Activated naive CD8-positive, alpha-beta T cell (primary cell): ENCODE measurements at regions not wholly inside any gene's neighbourhood (a gene's known extent, or its start where the extent isn't known, plus 50 kb on each side); places are given as distances from the start of the nearest gene placed in this dataset.

Source experiments
- H3K27ac Mint-ChIP-seq: one replicate; pipeline ENCODE4 v1.8.0; 2021; ENCODE audit warnings: mixed read lengths
- H3K27me3 Mint-ChIP-seq: one replicate; pipeline ENCODE4 v1.8.0; 2021; ENCODE audit warnings: mixed read lengths
- H3K36me3 Mint-ChIP-seq: one replicate; pipeline ENCODE4 v1.8.0; 2021; ENCODE audit warnings: mixed read lengths
- H3K4me1 Mint-ChIP-seq: one replicate; pipeline ENCODE4 v1.8.0; 2021; ENCODE audit warnings: low read depth, mixed read lengths
- H3K4me3 Mint-ChIP-seq: one replicate; pipeline ENCODE4 v1.8.0; 2021; ENCODE audit warnings: mild to moderate bottlenecking, mixed read lengths
- H3K9me3 Mint-ChIP-seq: one replicate; pipeline ENCODE4 v1.8.0; 2021; ENCODE audit warnings: low read depth, mixed read lengths

GRCh38 chr15:69815793-69816192 lies 281.9 kb downstream of the TLE3 start:
- Mint-ChIP-seq H3K36me3 (no peaks in the 10 kb centered on the region), H3K27ac (no peak overlapping the region), H3K27me3 (peaks cover 2% of the 10 kb centered on the region), H3K4me1 (peaks cover 14% of the 10 kb centered on the region), H3K4me3 (no peak overlapping the region), H3K9me3 (no peaks in the 10 kb centered on the region)

GRCh38 chr15:69816522-69816921 lies 281.2 kb downstream of the TLE3 start:
- Mint-ChIP-seq H3K36me3 (no peaks in the 10 kb centered on the region), H3K4me1 (peaks cover 14% of the 10 kb centered on the region), H3K27ac (no peak overlapping the region), H3K9me3 (no peaks in the 10 kb centered on the region), H3K4me3 (no peak overlapping the region), H3K27me3 (peaks cover 2% of the 10 kb centered on the region)

DNA sequence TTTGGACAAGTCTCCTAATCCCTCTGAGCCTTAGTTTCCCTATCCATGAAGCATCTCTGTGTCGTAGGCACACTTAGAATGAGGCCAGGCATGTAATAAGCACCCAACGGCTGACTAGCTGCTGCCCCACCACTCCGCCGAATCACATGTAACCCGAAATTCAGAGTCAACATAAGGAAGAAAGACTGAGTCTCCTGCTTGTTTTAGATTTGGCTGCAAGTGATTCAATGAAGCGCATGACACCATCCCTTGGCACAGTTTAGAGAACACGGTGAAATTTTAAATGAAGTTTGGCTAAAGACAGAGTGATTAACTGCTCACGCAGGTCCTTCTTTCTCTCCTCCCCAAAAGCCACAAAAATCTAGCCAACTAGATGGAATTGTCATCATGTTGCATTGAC lies 279.2 kb downstream of the TLE3 start:
- Mint-ChIP-seq H3K9me3 (no peaks in the 10 kb centered on the region), H3K36me3 (no peaks in the 10 kb centered on the region), H3K4me1 (peaks cover 14% of the 10 kb centered on the region), H3K27ac (no peak overlapping the region), H3K4me3 (no peak overlapping the region), H3K27me3 (peaks cover 2% of the 10 kb centered on the region)

GRCh38 chr15:69819371-69819770 lies 278.3 kb downstream of the TLE3 start:
- H3K9me3 Mint-ChIP-seq: no peaks in the 10 kb centered on the region
- H3K27me3 Mint-ChIP-seq: peaks cover 2% of the 10 kb centered on the region
- H3K4me3 Mint-ChIP-seq: no peak overlapping the region
- no peaks in the 10 kb centered on the region for H3K36me3 Mint-ChIP-seq
- no peak overlapping the region for H3K27ac Mint-ChIP-seq
- H3K4me1 Mint-ChIP-seq: peaks cover 14% of the 10 kb centered on the region

DNA sequence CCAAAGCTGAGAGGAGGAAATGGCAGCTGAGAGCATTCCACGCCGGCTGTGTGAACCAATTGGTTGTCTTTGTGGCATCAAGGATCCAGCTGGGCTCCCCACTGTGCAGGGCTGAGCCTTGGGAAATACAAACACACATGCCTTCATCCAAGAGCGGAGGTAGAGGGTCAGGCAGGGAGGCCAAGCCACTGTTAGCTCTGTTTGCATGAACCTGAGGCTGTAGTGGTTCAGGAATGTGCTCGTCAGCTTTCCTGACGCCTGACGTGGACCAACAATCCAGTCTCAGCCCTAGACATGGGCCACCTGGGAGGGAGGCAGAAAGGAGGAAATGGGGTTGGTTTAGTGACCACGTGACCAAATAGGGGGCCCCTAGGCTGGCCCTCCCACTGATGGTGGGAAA lies 276.9 kb downstream of the TLE3 start:
- Mint-ChIP-seq H3K36me3 (no peaks in the 10 kb centered on the region), H3K9me3 (no peaks in the 10 kb centered on the region), H3K4me1 (peaks cover 11% of the 10 kb centered on the region), H3K4me3 (no peak overlapping the region), H3K27ac (no peak overlapping the region), H3K27me3 (peaks cover 2% of the 10 kb centered on the region)

- Mint-ChIP-seq H3K36me3 (no peaks in the 10 kb centered on the region), H3K27ac (no peak overlapping the region), H3K4me1 (no peaks in the 10 kb centered on the region), H3K9me3 (no peaks in the 10 kb centered on the region), H3K4me3 (no peak overlapping the region), H3K27me3 (peaks cover 5% of the 10 kb centered on the region)
Measured at GRCh38 chr15:69823223-69823907, 274.4 kb downstream of the TLE3 start.

- Mint-ChIP-seq H3K36me3 (no peaks in the 10 kb centered on the region), H3K4me1 (no peaks in the 10 kb centered on the region), H3K27ac (no peak overlapping the region), H3K9me3 (no peaks in the 10 kb centered on the region), H3K4me3 (no peak overlapping the region), H3K27me3 (peaks cover 2% of the 10 kb centered on the region)
Measured at GRCh38 chr15:69824075-69824876, 273.4 kb downstream of the TLE3 start.

DNA sequence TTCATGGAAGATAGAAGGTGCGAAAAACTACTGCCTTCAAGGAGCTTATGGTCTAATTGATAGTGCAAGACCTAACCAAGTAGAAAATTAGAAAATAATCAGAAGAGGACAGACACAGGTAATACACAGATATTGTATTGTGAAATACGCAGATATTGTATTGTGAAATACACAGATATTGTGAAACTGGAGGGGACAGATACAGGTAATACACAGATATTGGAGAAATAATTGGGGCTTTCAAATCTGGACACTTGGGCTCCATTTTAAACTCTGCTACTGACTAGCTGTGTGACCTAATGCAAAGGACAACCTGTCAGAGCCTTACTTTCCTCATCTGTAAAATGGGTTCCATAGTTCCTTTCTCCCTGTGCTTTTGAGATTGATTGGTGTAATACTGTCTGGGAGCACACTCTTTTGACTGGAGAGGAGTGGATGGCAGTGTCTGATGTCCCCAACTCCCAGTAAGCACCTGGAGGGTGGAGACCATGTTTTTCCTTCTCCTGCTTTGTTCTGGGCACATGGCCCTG lies 272.8 kb downstream of the TLE3 start:
- Mint-ChIP-seq H3K4me3 (no peak overlapping the region), H3K9me3 (no peaks in the 10 kb centered on the region), H3K4me1 (no peaks in the 10 kb centered on the region), H3K36me3 (no peaks in the 10 kb centered on the region), H3K27ac (no peak overlapping the region), H3K27me3 (peaks cover 2% of the 10 kb centered on the region)

DNA sequence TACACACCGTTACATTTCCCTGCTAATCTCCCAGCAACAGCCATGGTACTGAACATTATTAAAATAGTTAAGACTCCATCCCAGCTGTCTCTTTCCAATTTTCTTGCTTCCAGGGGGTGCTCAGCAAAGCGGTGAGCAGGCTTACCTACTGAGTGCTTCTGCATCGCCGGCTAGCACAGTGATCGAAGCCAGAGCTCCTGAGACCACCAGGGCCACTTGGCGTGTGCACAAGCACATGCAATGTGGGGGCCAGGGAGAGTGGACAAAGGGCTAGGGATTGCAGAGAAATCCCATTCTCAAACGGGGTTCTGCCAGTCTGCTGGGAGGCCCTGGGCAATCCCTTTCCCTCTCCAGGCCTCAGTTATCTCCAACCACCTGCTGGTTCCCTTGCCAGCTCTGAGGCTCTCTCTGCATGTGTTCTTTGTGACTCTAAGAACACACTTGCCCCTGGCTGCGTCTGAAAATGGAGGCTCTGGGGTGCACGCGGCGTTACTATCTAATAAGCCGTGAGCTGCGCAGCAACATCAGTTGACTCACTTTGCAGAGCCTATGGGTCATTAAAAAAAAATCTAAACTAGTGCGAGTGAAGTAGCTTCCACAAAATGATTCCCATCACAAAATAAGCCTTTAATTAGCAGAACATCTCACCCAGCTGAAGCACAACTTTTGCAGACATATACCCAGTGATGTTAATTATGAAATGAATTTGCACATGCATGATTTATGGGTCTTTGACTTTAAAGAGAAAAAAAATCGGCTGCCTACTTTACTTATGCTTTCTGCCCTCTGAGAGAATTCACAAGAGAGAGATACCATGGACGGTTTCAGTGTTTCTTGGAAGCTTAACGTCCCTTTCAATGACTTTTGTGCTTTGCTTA lies 271.5 kb downstream of the TLE3 start:
- H3K27ac Mint-ChIP-seq: no peak overlapping the region
- no peaks in the 10 kb centered on the region for H3K9me3 Mint-ChIP-seq
- no peak overlapping the region for H3K4me3 Mint-ChIP-seq
- peaks cover 2% of the 10 kb centered on the region for H3K27me3 Mint-ChIP-seq
- H3K4me1 Mint-ChIP-seq: no peaks in the 10 kb centered on the region
- no peaks in the 10 kb centered on the region for H3K36me3 Mint-ChIP-seq

DNA sequence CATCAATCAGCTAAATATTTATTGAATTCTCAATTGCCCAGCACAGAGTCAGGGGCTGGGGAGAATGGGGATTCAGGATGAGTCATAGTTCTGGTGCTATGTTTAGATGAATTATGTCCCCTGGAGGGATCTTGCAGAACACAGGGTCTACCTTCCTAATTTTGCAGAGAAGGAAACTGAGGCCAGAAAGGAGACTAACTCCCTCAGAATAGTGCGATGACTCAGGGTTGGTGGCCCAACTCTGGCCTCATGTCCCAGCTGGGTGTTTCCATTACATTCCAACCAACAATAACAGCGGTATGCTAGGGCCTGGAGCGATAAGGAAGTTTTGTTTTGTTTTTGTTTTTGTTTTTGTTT lies 270.9 kb downstream of the TLE3 start:
- no peaks in the 10 kb centered on the region for H3K36me3 Mint-ChIP-seq
- H3K4me3 Mint-ChIP-seq: no peak overlapping the region
- no peak overlapping the region for H3K27ac Mint-ChIP-seq
- H3K9me3 Mint-ChIP-seq: no peaks in the 10 kb centered on the region
- peaks cover 2% of the 10 kb centered on the region for H3K27me3 Mint-ChIP-seq
- no peaks in the 10 kb centered on the region for H3K4me1 Mint-ChIP-seq

DNA sequence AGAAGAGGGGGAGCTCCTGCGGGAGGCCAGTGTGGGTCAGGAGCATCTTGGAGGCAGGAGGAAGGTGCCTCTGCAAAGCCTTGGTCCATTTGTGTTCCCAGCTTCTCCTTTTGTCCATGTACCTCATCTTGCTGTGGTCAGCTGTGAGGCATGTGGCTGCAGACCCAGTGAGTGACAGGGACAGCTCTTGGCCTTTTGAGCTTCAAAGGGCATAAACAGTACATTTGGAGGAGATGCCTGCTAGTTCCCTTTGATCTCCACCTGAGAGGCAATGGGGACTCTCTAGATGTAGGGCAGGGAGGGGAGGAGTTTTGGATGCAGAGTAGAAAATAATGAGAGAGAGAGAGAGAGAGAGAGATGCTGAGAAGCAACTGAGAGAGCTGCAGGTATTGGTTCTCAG lies 270.0 kb downstream of the TLE3 start:
- Mint-ChIP-seq H3K9me3 (no peaks in the 10 kb centered on the region), H3K27me3 (peaks cover 2% of the 10 kb centered on the region), H3K4me3 (no peak overlapping the region), H3K27ac (no peak overlapping the region), H3K4me1 (no peaks in the 10 kb centered on the region), H3K36me3 (no peaks in the 10 kb centered on the region)

DNA sequence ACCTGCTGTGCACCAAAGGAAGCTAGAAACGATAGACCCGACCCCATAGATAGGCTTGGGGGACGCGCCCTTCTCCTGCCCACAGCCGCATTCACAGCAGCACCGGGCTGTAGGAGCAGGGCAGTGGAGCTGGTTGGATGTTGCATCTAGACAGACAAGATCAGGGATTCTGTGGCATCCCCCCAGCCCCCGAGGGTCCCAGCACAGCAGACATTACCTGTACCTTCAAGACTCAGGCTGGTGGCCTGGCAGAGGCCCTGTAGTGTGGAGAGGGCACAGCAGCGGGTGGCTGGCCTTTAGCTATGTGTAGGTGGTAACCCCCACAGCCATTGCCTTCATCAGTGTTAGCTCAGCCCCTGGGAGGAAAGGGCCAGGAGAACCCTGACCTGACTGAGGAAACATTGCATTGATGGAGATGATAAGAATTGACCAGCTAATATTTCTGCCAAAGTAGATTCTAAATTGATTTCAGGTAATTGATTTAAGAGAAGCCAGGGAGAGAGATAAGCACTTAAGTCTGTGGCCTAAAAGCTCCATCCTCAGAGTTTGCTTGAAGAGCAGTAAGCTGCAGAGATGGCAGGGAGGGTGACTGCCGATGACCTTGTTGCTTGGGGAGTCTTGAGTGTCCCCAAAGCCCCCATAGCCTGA lies 269.4 kb downstream of the TLE3 start:
- H3K27ac Mint-ChIP-seq: no peak overlapping the region
- no peak overlapping the region for H3K4me3 Mint-ChIP-seq
- no peaks in the 10 kb centered on the region for H3K4me1 Mint-ChIP-seq
- H3K27me3 Mint-ChIP-seq: peaks cover 2% of the 10 kb centered on the region
- H3K36me3 Mint-ChIP-seq: no peaks in the 10 kb centered on the region
- H3K9me3 Mint-ChIP-seq: no peaks in the 10 kb centered on the region

- Mint-ChIP-seq H3K4me1 (no peaks in the 10 kb centered on the region), H3K27ac (no peak overlapping the region), H3K4me3 (no peak overlapping the region), H3K27me3 (peaks cover 2% of the 10 kb centered on the region), H3K9me3 (no peaks in the 10 kb centered on the region), H3K36me3 (no peaks in the 10 kb centered on the region)
Measured at GRCh38 chr15:69829974-69830373, 267.7 kb downstream of the TLE3 start.

GRCh38 chr15:69830430-69830829 lies 267.3 kb downstream of the TLE3 start:
- H3K36me3 Mint-ChIP-seq: no peaks in the 10 kb centered on the region
- H3K4me1 Mint-ChIP-seq: no peaks in the 10 kb centered on the region
- H3K27ac Mint-ChIP-seq: no peak overlapping the region
- H3K4me3 Mint-ChIP-seq: no peak overlapping the region
- H3K9me3 Mint-ChIP-seq: no peaks in the 10 kb centered on the region
- H3K27me3 Mint-ChIP-seq: peaks cover 2% of the 10 kb centered on the region
